ENCODE measurements at regions not wholly inside any gene's neighbourhood (a gene's known extent, or its start where the extent isn't known, plus 50 kb on each side); places are given as distances from the start of the nearest gene placed in this dataset.
"Not testable (repeated sequence)": the region's sequence is repeated elsewhere in the genome, so short reads cannot be mapped to it uniquely, and the experiment has no call there.

DNA sequence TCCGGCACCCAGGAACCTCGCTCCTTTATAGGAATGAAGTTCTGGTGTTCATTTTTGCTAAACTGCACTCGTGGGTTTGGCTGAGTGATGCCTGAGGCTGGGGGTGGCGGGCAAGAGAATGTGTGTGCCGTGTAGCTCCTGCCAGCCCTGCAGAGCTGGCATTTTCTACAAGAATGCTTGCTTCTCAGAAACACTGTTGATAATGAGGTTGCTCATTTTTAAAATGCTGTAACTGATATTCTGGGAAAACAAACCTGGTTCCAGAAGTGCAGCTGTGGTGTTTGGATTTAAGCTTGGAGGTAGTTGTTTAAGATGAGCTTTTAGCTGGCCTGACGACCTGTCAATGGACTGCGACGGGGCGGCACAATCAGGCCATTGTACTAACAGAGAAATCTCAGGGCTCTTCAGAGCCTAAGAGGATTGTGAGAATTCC, 511.9 kb upstream of the TNP1 start:
- no peak for DNase-seq (ENCODE audit: low read depth in 2 of 2)

DNA sequence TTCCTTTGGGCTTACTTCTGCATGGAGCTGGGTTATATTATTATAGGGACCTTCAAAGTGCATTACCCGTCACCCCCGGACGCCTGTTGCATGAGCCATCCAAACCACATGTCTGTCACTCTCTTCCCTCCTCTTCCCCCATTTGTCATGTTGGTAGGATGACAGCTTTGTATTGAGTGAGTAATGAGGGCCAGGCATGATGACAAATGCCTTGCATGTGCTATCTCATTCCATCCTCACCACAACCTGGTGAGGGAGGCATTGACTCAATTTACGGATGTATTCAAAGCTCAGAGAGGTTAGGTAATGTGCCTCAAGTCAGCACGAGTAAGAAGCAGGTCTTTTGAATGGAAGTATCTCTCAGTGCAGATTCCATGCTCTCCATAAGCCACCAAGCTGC, 510.5 kb upstream of the TNP1 start:
- no peak for DNase-seq (ENCODE audit: low read depth in 2 of 2)

DNA sequence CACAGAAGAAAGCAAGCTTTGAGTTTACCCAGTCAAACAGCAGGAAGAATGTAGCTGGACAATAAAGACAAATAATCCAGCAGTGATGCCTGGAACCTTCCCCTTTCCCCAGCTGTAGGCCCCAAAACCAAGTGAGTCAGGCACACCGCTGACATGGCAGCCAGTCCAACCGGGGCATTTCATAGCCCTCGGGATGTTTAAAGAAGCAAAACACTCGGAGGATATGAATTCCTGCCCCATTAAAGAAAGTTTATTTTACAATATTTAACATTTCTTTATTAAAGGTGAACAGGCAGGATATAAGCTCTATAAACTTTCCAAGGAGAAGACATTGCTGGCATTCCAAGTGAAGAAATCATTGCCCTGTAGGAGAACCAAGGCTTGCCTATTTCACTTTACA, 507.6 kb upstream of the TNP1 start:
- DNase-seq (ENCODE audit: low read depth in 2 of 2), result no peak

DNA sequence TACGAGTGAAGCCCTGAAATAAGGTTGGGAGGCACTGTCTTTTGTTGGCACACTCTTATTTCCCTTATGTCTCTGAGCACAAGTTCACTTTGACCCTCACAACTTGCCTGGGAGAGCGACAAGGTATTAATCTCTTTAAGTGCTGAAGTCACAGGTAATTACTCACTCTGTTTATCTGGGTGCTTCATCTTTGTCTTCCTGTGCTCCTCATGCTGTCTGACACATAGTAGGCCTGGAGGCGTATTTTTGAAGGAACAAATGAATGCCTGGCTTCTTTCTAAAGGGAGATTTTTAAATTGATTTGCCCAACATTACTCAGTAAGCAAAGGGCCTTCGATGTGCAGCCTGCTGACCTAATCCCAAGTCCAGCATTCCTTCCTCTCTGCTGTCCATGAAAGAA, 507.1 kb upstream of the TNP1 start:
- DNase-seq (ENCODE audit: low read depth in 2 of 2), result no peak

DNA sequence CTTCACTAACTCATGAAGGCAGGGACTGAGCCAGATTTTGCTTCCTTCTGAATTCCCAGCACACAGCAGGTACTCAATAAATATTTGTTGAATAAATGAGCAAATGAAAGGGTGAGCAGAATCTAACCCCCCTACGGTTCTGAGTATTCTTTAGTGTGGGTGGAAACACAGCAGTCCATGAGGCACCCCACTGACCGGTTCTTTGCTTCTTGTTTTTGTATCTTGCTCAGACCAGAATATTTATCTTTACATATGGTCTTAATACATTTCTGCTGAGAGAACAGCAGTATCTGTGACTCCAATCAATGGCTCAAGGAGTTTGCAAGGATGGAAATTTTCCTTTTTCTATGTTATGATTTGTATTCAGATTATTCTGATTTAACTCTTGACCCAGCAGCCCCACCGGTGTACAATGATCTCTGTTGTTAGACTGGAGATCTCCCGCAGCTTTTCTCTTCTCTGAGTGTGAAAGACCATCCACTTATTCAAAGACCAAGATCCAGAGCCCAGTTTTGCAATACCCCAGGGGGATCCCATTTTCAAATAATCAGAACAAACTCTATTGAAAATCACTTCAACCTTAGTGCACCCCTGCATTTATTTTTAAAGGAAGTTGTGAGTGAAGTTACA, 506.5 kb upstream of the TNP1 start:
- DNase-seq (ENCODE audit: low read depth in 2 of 2), result no peak

DNA sequence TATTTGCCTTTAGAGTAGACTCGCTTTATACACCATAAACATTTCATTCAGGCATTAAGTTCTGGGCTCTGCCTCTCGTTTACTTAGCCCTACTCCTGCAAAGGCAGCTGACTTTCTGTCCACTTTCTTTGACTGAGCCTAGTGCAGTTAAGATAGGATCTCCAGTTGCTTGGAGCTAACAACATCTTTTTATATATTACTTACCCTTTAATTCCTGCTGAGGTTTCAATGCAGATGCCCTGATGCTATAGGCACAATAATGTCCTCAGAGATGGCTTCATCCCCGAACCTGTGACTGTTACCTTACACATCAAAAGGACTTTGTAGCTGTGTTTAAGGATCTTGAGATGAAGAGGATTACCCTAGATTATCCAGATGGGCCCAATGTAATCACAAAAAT, 505.8 kb upstream of the TNP1 start:
- DNase-seq (ENCODE audit: low read depth in 2 of 2), result no peak

DNA sequence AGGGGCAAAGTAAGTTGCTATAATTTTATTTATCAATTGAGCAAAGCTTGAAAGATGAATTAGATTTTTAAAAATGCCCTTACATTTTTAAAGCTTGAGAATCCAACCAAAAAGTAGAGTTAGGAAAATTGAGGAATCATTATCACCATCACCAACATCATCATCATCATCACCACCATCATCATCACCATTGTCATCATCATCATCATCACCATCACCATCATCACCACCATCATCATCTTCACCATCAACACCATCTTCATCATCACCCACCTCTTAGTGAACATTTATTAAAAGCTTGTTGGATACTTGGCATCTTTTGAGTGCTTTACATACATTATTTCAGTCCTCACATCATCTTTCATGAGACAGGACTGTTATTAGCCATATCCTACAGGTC, 504.4 kb upstream of the TNP1 start:
- no peak for DNase-seq (ENCODE audit: low read depth in 2 of 2)

DNA sequence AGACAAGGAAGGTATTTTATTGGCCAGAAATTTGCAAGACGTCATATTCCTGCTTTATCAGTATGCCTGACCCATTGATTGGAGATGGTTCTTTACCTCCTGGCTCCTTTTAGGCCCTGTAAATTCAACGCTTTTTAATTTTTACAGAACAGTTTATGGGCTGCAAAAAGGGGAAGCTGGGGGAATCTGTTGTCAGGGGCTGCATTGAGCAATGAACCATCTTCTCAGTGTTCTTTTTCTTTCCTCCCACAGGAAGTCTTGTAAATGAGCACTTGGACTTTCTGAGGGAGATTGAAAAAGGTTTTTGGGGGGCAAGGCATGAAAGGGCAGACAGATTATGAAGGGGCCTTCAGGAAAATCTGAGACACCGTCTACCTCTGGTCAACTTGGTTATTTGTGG, 503.6 kb upstream of the TNP1 start:
- no peak for DNase-seq (ENCODE audit: low read depth in 2 of 2)

DNA sequence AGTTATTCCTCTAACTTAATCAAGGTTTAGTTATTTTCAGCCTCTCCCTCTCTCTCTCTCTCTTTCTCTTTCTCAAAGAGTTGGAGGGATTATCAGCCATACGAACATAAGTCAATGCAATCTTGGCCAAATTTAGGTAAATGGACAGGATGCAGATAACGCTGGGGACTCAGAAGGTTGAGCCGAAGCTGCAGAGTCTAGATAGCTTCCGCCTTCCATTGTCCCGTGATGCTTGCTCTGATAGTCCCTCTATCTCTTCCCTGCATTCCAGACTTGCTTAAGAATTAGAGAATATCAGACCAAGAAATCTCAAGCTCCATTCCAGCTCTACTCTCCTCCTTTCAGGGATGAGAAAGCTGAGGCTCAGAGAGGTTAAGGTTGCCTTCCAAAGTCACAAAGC, 502.8 kb upstream of the TNP1 start:
- DNase-seq (ENCODE audit: low read depth in 2 of 2), result no peak

DNA sequence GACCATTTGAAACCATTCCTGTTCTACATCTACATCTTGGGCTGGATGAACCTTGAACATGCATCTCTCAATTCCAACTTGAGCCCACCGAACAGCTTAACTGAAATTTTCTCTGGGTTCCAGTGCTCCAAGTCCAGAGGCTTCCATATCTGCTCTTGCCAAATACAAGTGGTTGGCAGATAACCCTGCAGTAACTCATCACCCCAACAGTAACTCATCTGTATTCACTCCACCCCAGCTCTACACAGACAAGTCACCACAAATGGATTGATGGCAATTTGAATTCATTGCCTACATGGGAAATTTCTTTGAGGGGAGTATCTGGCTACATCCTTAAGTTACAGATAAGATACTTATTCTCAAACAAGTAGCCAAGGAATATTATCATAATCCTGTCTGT, 502.4 kb upstream of the TNP1 start:
- no peak for DNase-seq (ENCODE audit: low read depth in 2 of 2)

DNA sequence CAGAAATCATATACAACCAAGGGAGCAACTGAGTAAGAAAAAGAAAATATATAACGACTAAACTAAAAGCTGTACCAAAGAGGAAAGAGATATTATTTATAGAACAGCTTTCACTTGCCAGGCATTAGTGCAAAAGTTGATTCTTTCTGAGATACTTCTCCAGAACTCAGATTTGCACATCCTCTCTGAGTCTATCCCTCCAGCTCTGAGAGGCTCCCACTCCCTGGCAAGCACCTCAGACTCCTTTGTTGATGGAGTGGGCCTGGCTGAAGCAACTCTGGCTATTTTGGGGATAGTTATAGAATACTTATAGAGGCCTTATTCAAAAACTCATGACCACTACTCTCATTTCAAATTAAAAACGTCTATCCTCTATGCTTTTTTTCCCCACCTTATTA, 501.6 kb upstream of the TNP1 start:
- no peak for DNase-seq (ENCODE audit: low read depth in 2 of 2)

DNA sequence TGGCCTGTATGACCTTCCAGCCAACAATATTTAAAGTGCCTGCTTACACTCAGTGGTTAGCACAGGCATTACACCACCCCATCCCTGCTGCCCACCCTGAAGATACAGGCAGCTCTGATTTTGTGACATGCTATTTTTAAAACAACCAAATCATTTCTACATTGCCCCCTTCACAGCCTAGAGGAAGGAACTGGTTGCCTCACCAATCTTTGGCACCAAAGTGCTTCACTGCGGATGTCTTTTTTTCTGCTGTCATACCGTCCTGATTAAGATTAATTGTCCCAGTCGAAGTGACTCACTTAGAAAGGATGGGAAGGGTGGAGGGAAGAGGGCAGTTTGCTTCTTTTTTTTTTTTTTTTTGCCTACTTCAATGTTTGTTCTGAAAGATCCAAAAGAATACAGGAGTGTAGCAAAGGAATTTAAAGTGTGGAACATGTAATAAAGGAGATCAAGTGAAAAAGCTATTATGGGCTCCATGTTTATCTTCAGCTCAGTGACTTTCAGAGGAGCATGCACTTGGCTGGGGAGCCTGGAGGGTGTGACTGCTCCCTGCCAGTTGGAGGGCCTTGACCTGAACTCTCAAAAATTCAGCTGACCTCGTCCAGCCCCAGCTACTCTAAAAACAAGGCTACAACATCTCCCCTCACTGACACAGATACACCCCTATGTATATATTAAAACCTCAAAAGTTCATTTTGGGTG, 501.1 kb upstream of the TNP1 start:
- DNase-seq (ENCODE audit: low read depth in 2 of 2), result no peak

DNA sequence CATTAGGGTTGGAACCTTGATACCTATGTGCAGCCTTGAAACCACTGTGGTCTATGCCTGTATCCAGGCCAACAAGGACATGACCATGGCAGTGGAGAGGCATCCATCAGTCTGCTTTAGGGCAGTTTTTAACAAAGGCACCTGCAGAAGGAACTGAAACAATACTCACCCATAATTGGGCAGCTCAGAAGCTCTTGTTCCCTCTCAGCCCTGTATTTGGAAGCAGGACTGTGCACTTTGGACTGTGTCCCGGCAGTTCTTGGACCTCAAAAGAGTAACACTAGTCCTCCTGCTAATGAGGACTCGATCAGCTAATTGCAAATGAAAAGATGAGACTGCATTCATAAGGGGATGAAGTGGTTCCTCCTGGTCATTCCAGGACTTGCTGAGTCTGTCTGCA, 500.2 kb upstream of the TNP1 start:
- DNase-seq (ENCODE audit: low read depth in 2 of 2), result no peak

DNA sequence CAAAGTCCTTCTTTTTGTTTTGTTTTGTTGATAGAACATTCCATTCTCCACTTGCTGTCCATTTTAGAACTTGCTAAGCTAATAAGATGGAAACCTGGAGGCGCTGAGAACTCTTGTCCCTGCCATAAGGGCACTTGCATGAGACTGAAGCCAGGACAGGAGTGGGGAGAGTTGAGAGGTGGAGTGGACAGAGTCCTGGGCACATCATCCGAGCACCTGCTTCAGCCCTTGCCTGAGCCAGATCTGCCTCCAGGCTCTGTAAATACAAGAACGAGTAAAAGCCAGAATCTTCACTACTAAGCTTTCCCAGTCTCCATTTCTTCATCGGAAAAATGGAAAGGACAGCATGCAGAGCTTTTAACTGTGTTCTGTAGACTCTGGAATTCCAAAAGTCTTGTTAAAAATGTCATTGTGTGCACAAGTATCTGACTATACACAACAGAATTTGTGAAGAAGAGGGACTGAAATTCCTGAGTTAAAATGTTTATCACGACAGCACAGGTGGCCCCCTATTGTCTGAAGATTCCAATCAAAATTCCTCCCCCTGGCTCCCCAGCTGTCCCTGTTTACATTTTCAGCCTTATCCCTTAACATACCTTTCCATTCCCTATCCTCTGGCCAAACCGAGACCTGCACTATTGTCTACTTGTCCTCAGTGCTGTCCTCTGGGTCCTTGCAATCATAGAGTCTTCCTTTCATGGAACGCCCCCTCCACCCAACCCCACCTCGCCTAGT, 498.2 kb upstream of the TNP1 start:
- no peak for DNase-seq (ENCODE audit: low read depth in 2 of 2)

DNA sequence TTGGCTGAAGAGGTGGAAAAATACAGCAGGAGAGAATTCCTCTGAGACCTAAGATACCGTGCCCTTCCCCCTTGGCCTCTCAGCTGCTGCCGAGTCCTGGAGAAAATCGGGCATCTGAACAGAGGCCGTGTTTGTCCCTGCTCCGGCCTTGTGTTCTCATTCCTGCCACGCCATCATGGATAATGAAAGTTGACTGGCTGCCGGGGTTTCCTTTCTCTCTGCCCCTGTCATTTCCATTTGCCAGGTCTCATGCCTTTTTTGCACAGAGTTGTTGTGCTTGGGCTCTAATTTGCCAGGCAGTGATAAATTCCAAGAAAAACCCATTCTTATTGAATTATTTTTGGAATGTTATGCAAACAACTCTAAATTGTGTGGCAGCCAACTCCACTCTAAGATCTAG, 496.9 kb upstream of the TNP1 start:
- DNase-seq (ENCODE audit: low read depth in 2 of 2), result no peak

DNA sequence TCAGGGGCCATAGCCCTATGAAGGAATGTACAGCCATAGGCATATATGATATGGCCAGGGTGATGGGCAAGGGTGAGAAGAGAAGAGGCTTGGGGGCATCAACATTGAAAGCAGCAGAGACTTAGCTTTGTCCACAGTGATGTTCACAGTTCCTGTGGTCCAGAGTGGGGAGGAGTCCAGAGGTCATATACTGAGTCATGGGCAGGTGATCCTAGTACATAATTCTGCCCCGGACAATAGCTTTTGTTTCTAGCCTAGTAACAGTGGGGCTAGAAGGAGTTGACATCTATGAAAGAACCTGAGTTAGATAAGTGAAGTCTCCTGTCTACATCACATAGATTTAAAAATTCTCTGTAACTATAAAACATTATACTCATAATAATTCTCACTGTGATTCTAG, 496.3 kb upstream of the TNP1 start:
- no peak for DNase-seq (ENCODE audit: low read depth in 2 of 2)

DNA sequence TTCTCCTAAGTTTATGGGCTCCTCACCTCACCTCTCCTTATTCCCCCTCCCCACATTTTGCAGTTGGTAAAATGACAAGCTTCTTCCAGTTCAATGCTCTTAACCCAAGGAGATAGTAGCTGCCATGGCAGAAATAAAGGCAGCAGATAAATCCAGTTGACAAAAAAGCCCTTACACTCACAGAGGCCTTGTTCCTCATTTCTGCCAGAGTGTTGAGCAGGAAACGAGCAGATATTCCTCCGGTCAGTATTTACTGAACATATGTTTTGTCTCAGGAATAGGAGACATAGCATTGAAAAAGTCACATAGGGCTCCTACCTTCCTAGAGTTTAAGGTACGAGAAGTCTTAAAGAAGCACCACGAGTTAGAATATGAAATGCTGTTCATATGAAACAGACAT, 493.7 kb upstream of the TNP1 start:
- DNase-seq (ENCODE audit: low read depth in 2 of 2), result no peak

DNA sequence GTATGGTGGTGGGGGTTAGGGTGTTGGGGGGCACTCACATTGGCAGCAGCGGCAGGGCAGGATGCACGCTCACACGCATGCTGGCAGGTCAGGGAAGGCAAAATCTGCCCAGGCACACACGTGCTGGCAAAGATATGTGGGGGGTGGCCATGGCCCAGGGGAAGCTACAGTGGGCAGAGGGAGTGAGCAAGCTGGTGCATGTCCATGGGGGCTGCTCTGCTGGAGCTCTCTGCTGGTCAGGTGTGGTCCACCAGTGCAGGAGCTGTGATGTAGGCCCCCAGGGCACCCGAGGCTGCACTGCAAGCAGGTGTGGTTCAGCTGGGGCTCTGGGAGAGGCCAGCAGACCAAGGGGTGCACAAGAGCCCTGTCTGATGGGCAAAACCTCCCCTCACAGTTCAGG, 491.5 kb upstream of the TNP1 start:
- DNase-seq (ENCODE audit: low read depth in 2 of 2), result no peak

DNA sequence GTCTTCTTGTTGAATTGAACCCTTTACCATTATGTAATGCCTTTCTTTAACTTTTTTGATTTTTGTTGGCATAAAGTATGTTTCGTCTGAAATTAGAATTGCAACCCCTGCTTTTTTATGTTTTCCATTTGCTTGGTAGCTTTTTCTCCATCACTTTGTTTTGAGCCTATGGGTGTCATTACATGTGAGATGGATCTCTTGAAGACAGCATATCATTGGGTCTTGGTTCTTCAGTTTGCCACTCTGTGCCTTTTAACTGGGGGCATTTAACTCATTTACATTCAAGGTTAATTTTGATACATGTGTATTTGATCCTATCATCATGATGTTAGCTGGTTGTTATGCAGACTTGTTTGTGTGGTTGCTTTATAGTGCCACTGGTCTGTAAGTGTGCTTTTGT, 489.4 kb upstream of the TNP1 start:
- DNase-seq (ENCODE audit: low read depth in 2 of 2), result no peak

DNA sequence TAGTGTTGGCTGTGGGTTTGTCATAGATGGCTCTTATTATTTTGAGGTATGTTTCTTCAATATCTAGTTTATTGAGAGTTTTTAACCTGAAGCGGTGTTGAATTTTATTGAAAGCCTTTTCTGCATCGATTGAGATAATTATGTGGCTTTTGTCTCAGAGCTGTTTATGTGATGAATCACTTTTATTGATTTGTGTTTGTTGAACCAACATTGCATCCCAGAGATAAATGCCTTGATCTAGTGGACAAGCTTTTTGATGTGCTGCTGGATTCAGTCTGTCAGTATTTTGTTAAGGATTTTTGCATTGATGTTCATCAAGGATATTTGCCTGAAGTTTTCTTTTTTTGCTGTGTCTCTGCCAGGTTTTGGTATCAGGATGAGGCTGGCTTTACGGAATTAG, 487.8 kb upstream of the TNP1 start:
- not testable (repeated sequence) for DNase-seq (ENCODE audit: low read depth in 2 of 2)

DNA sequence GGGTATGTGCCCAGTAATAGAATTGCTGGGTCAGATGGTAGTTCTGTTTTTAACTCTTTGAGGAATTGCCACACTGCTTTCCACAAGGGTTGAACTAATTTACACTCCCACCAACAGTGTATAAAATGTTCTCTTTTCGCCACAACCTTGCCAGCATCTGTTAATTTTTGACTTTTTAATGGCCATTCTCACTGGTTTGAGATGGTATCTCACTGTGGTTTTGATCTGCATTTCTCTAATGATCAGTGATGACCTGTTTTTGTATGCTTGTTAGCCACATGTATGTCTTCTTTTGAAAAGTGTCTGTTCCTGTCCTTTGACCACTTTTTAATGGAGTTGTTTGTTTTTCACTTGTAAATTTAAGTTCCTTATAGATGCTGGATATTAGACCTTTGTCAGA, 486.2 kb upstream of the TNP1 start:
- DNase-seq (ENCODE audit: low read depth in 2 of 2), result not testable (repeated sequence)

DNA sequence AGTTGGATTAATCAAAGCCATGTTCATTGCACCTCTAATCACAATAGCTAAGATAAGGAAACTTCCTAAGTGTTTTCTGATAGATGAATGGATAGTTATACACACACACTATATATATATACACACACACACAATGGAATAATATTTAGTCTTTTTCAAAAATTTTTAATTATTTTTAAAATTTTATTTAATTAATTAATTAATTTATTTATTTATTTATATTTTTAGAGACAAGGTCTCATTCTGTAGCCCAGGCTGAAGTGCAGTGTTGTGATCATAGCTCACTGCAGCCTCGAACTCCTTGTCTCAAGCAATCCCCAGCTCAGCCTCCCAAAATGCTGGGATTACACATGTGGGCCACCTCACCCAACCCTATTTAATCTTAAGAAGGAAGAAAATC, 481.0 kb upstream of the TNP1 start:
- DNase-seq (ENCODE audit: low read depth in 2 of 2), result no peak

DNA sequence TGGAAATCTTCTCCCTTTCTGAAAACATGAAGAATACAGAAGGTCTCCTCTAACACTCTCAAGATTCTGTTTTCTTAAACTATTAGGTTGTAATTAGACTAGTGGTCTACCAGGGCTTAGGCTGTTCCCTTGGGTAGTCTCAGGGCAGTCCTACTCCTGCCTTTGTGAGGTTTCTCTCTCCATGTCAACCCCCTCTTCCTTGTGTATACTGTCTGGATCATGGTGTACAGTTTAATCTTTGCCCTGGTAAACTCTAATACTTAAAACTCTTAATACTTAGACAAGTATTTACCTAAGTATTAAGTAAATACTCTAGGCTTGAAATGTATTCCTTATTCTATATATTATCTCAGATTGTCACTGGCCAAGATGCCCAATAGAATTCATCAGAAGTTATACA, 480.3 kb upstream of the TNP1 start:
- DNase-seq (ENCODE audit: low read depth in 2 of 2), result no peak
